Body of pancreas (tissue), 4 donors: ENCODE measurements at regions not wholly inside any gene's neighbourhood (a gene's known extent, or its start where the extent isn't known, plus 50 kb on each side); places are given as distances from the start of the nearest gene placed in this dataset.

ENCODE experiments used
- POLR2A ChIP-seq, 3 donors: fragments of 450-650 bp; IDR thresholded peaks; one replicate each; pipeline ENCODE4 v1.6.1; 2016; ENCODE audit warnings: antibody characterized with exemption in 3 of 3, mild to moderate bottlenecking in 2 of 3
- TF ChIP-seq, protein P1 (sequence below), 7 experiments: fragments of 450-650 bp in 4 of 7; fragments of 200-600 bp in 3 of 7; sonication (generic) in 3 of 7; IDR thresholded peaks; one replicate each; pipeline ENCODE4 v1.5.1; 2016 to 2019; ENCODE audit warnings: antibody characterized with exemption in 7 of 7

- TF ChIP-seq, protein P1, sequence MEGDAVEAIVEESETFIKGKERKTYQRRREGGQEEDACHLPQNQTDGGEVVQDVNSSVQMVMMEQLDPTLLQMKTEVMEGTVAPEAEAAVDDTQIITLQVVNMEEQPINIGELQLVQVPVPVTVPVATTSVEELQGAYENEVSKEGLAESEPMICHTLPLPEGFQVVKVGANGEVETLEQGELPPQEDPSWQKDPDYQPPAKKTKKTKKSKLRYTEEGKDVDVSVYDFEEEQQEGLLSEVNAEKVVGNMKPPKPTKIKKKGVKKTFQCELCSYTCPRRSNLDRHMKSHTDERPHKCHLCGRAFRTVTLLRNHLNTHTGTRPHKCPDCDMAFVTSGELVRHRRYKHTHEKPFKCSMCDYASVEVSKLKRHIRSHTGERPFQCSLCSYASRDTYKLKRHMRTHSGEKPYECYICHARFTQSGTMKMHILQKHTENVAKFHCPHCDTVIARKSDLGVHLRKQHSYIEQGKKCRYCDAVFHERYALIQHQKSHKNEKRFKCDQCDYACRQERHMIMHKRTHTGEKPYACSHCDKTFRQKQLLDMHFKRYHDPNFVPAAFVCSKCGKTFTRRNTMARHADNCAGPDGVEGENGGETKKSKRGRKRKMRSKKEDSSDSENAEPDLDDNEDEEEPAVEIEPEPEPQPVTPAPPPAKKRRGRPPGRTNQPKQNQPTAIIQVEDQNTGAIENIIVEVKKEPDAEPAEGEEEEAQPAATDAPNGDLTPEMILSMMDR (IDR thresholded peaks at IDR 0.05): no peak
- TF ChIP-seq POLR2A (IDR thresholded peaks at IDR 0.05): no peak
Observed at GRCh38 chr3:64449026-64449425, 223.8 kb upstream of the PRICKLE2 start.
